Esophagus (tissue), 2 donors: ENCODE measurements at regions not wholly inside any gene's neighbourhood (a gene's known extent, or its start where the extent isn't known, plus 50 kb on each side); places are given as distances from the start of the nearest gene placed in this dataset.

Source experiments
- H3K27ac ChIP-seq, 2 donors: one replicate each; pipeline ENCODE4 v1.5.1; 2013; ENCODE audit warnings: low read depth in 2 of 2, mild to moderate bottlenecking in 2 of 2, inconsistent platforms in 1 of 2, low read length in 1 of 2, moderate library complexity in 1 of 2
- H3K27me3 ChIP-seq, 2 donors: one replicate each; pipeline ENCODE4 v1.6.1; 2013; ENCODE audit warnings: low read length in 2 of 2, control low read depth in 1 of 2, mild to moderate bottlenecking in 1 of 2; ENCODE audit not compliant: insufficient read depth in 2 of 2, control insufficient read depth in 1 of 2
- H3K36me3 ChIP-seq, 2 donors: one replicate each; pipeline ENCODE4 v1.6.1; 2013; ENCODE audit warnings: low read length in 1 of 2; ENCODE audit not compliant: control insufficient read depth in 2 of 2, insufficient read depth in 2 of 2
- H3K4me1 ChIP-seq, 2 donors: one replicate each; pipeline ENCODE4 v1.6.1; 2013; ENCODE audit warnings: low read length in 1 of 2; ENCODE audit not compliant: control insufficient read depth in 2 of 2, insufficient read depth in 2 of 2
- H3K4me3 ChIP-seq, 2 donors: one replicate each; pipeline ENCODE4 v1.5.1; 2013; ENCODE audit warnings: low read length in 2 of 2, mild to moderate bottlenecking in 2 of 2, low read depth in 1 of 2, moderate library complexity in 1 of 2
- H3K9me3 ChIP-seq, 2 donors: one replicate each; pipeline ENCODE4 v1.6.1; 2013; ENCODE audit warnings: mild to moderate bottlenecking in 2 of 2, low read depth in 1 of 2, low read length in 1 of 2, moderate library complexity in 1 of 2; ENCODE audit not compliant: control insufficient read depth in 2 of 2, insufficient read depth in 1 of 2
- WGBS, 2 donors: extraction: QIAGEN DNeasy Blood & Tissue Kit; methylation state at CpG; one replicate each; pipeline ENCODE4 v1.1.7; 2013; 5-methylcytosine and 5-hydroxymethylcytosine counted together
- donor health status: healthy with polysubstance abuse.
- donor health status: Bipolar disorder and iron deficiency.

GRCh38 chr4:98716796-98717195 lies 58.4 kb upstream of the TSPAN5 start:
- H3K4me3 ChIP-seq: no peak overlapping the region
- no peaks in the 10 kb centered on the region for H3K4me1 ChIP-seq
- H3K27ac ChIP-seq: no peak overlapping the region
- no peaks in the 10 kb centered on the region for H3K27me3 ChIP-seq
- no peaks in the 10 kb centered on the region for H3K9me3 ChIP-seq
- no peaks in the 10 kb centered on the region for H3K36me3 ChIP-seq

GRCh38 chr4:98712607-98713006 lies 54.2 kb upstream of the TSPAN5 start:
- Histone ChIP-seq H3K4me3 (no peak overlapping the region), H3K27ac (no peak overlapping the region), H3K9me3 (no peaks in the 10 kb centered on the region), H3K36me3 (no peaks in the 10 kb centered on the region), H3K27me3 (no peaks in the 10 kb centered on the region), H3K4me1 (no peaks in the 10 kb centered on the region)
- WGBS, 2 donors: 86 to 90% methylated on average over 2 of the region's 2 CpGs

- Histone ChIP-seq H3K4me1 (no peaks in the 10 kb centered on the region), H3K27ac (no peak overlapping the region), H3K4me3 (no peak overlapping the region), H3K36me3 (no peaks in the 10 kb centered on the region), H3K9me3 (no peaks in the 10 kb centered on the region), H3K27me3 (no peaks in the 10 kb centered on the region)
Observed at GRCh38 chr4:98711526-98711925, 53.1 kb upstream of the TSPAN5 start.

DNA sequence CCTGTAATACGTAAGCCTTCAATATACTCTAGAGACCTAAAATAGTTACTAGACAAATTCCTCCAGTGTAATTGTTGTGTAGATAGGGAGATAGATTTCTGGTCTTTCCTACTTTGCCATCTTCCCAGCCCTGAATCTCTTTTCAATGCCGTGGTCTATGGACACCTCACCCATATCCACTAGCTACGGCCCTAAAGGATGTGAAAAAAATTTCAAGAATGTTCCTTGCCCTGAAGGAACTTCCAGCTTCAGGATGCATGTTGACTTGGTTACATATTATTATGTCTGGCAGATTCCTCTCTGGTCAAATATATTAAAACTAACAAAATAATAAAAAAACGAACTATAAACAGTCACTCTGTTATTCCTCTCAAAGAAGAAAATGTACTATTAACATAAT lies 52.4 kb upstream of the TSPAN5 start:
- Histone ChIP-seq H3K27ac (no peak overlapping the region), H3K36me3 (no peaks in the 10 kb centered on the region), H3K9me3 (no peaks in the 10 kb centered on the region), H3K4me3 (no peak overlapping the region), H3K4me1 (no peaks in the 10 kb centered on the region), H3K27me3 (no peaks in the 10 kb centered on the region)
- WGBS, 2 donors: 61 to 74% methylated on average over 4 of the region's 4 CpGs
